ENCODE measurements at regions not wholly inside any gene's neighbourhood (a gene's known extent, or its start where the extent isn't known, plus 50 kb on each side); places are given as distances from the start of the nearest gene placed in this dataset.

DNA sequence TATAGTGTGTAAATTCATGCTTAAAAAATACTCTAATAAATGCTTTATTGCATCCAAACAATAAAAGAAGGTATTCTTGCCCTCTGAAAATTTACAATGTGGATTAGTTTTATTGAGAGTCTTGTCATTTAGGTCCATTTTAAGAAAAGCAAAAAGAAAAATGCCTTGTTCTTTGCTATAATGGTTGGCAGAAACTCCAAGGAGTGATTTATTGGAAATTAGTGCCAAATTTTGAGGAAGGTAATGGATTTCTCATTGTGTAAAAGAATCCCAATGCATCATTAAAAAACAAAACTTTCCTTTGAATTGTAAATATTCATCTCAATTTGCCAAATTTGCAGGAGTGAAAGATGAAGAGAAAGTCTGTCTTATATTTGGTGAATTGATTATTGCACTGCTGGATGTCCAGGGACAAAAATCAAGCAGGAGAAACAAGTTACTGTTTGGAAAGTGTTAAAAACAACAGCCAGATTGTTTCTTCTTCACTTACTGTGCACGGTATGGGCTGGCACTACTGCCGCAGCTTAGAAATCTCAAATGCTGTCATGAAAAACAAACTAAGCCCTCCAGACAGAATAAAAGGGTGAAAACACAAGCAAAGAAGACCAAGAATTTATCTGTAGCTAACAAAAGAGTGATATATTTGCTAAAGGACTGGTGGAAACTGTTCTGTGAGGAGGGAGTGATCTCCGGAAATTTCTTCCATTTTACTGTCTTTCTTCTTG, 511.7 kb downstream of the TMTC2 start:
- DNase-seq (ENCODE audit: low spot score in 2 of 2) (no peak), ATAC-seq (no peak)
- Mint-ChIP-seq H3K36me3 (no peaks in the 10 kb centered on the region), H3K27ac (no peak overlapping the region), H3K4me3 (no peak overlapping the region), H3K4me1 (no peaks in the 10 kb centered on the region), H3K9me3 (no peaks in the 10 kb centered on the region)

DNA sequence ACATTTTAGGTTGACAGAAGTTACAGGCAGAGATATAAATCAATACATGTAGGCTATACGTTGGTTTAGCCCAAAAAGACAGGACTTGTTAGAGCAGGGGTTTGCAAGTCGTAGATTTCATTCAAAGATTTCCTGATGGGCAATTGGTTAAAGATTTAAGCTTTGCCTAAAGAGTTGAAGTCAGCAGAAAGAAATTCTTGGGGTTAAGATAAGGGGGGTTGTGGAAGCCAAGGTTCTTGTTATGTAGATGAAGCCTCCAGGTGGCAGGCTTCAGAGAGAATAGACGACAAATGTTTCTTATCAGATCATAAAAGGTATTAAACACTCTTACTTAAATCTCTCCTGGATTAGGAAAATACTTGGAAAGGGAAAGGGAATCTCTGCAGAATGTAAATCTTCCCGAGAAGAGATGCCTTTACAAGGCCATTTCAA, 510.8 kb downstream of the TMTC2 start:
- Mint-ChIP-seq H3K4me1 (no peaks in the 10 kb centered on the region), H3K27ac (no peak overlapping the region), H3K4me3 (no peak overlapping the region), H3K9me3 (no peaks in the 10 kb centered on the region), H3K36me3 (no peaks in the 10 kb centered on the region)
- ATAC-seq (no peak), DNase-seq (ENCODE audit: low spot score in 2 of 2) (no peak)

DNA sequence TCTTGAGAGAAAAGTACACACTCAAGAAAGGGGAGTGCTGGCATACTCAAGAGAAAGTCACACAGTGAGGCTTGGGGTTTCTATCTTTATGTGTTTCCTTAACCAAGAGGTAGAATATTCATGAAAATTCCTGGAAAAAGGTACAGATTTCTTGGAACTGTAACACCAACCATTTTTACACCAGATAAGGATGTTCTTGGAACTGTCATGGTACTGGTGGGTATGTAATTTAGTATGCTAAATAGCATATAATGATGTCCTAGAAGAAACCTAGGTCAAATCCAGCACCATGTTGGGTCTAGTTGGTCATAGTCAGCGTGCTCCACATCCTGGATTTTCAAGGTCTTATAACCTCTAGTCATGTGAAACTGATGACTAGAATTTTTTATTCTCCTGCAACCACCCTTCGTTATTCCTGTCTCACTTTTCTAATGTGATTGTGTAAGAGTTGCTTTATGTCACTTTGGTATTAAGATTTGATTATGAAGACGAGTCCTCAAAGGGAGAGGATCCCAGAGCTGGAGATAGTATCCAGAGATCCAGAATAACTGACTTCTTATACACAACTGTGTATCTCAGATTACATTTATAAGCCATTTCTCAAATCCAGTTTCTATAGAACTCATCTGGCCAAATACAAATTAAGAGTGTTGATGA, 510.1 kb downstream of the TMTC2 start:
- DNase-seq (ENCODE audit: low spot score in 2 of 2) (no peak), ATAC-seq (no peak)
- no peak overlapping the region for H3K4me3 Mint-ChIP-seq
- no peaks in the 10 kb centered on the region for H3K36me3 Mint-ChIP-seq
- no peak overlapping the region for H3K27ac Mint-ChIP-seq
- peaks cover 5% of the 10 kb centered on the region for H3K9me3 Mint-ChIP-seq
- no peaks in the 10 kb centered on the region for H3K4me1 Mint-ChIP-seq

DNA sequence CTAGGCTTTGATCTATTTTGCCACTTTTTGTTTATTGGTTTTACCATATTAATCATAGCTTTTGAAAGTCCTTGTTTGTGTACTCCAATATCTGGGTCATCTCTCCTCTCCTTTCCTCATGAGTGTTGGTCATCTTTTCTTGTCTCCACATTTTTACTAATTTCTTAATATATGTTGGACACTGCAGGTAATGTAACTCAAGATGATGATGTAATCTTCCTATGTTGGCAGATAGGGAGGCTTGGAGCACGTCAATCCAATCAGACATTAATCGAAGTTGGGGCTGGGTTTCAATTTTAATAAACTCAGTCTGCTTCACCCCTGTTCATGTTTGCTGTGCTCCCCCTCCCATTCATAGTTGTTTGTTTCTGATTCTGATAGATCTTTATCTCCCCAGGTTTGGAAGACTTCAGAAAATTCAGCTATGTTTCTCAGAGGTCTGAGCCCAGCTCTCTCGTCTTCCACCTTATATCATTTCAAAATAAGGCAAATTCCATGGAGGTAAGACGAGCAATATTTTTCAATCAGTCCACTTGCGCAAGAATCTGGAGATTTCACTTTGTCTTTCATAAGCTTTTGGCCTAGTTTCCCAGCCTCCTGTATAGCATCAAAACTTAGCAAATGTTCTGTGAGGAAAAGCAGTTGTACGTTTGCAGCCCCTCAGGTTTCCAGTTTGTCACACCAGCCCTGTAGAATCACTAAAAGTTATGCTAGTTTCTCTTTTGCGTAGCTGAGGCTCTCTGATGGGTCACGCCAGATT, 504.1 kb downstream of the TMTC2 start:
- Mint-ChIP-seq H3K4me3 (no peak overlapping the region), H3K9me3 (peaks cover 5% of the 10 kb centered on the region), H3K27ac (no peak overlapping the region), H3K4me1 (no peaks in the 10 kb centered on the region), H3K36me3 (no peaks in the 10 kb centered on the region)
- no peak for DNase-seq (ENCODE audit: low spot score in 2 of 2)
- ATAC-seq = no peak

DNA sequence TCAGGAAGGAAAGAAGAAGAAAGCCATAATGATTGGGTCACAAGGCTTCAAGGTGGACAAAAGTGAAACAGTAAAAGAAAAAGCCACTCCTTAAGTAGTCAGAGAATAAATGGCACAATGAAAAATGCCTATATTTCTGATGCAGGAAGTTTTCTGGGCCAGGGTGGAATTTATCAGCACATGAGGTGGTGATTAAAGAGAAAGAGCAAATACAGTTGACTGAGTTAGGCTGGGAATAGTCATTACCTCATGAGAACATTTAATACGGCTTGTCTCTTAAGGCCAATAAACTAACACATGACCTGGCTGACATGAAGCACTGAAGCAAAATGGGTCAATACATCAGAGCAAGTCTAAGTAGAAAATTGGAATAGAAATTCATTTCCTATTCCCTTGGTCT, 499.7 kb downstream of the TMTC2 start:
- DNase-seq (ENCODE audit: low spot score in 2 of 2) = no peak
- H3K27ac Mint-ChIP-seq = no peak overlapping the region
- H3K36me3 Mint-ChIP-seq = no peaks in the 10 kb centered on the region
- ATAC-seq = no peak
- no peaks in the 10 kb centered on the region for H3K4me1 Mint-ChIP-seq
- peaks cover 7% of the 10 kb centered on the region for H3K9me3 Mint-ChIP-seq
- no peak overlapping the region for H3K4me3 Mint-ChIP-seq

DNA sequence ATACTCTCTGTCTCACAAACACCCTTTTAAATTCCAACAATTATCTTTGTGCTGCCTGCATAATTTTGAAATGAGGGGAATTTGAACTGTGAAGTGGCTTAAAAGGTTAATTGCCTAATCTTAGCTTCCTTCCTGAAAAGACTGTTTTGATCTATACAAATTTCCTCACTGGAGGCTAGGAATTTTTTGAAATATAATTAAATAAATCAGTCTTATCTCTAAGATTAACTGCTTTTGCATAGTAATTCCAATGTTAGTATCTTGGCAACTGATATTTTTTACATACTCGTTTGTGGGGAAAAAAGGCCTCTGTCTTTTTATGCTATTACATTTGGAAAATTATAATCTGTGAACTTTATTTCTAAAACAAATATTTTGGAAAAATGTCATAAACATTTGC, 498.5 kb downstream of the TMTC2 start:
- Mint-ChIP-seq H3K36me3 (no peaks in the 10 kb centered on the region), H3K27ac (no peak overlapping the region), H3K9me3 (peaks cover 7% of the 10 kb centered on the region), H3K4me3 (no peak overlapping the region), H3K4me1 (no peaks in the 10 kb centered on the region)
- DNase-seq (ENCODE audit: low spot score in 2 of 2) = no peak
- no peak for ATAC-seq

Measured in stimulated activated effector memory CD8-positive, alpha-beta T cell treated with anti-CD3 and anti-CD28 coated beads, Interleukin-12 subunit alpha, Interleukin-12 subunit beta, amount 100 ng/mL, for 72 hours (primary cell).